ENCODE measurements at regions not wholly inside any gene's neighbourhood (a gene's known extent, or its start where the extent isn't known, plus 50 kb on each side); places are given as distances from the start of the nearest gene placed in this dataset.

GRCh38 chr5:57416278-57416994, 66.2 kb downstream of the ACTBL2 start:
- no peak overlapping the region for H3K4me3 ChIP-seq (ENCODE audit: low read depth, low read length)
- peak; percentile 73 for DNase-seq (ENCODE audit: low read depth)
- TF ChIP-seq CTCF (conservative IDR thresholded peaks at IDR 0.05; ENCODE audit: low read depth, low read length), result no peak

- no peak for TF ChIP-seq CTCF (conservative IDR thresholded peaks at IDR 0.05; ENCODE audit: low read depth, low read length)
These were observed 67.8 kb downstream of the ACTBL2 start for GRCh38 chr5:57414857-57415256.

GRCh38 chr5:57414191-57414590, 68.4 kb downstream of the ACTBL2 start:
- H3K4me3 ChIP-seq (ENCODE audit: low read depth, low read length), result no peak overlapping the region
- no peak for DNase-seq (ENCODE audit: low read depth)
- no peak for TF ChIP-seq CTCF (conservative IDR thresholded peaks at IDR 0.05; ENCODE audit: low read depth, low read length)

More at GRCh38 chr5:57414857-57415256, 67.8 kb downstream of the ACTBL2 start:
- no peak overlapping the region for H3K4me3 ChIP-seq (ENCODE audit: low read depth, low read length)
- no peak for DNase-seq (ENCODE audit: low read depth)

- no peak for DNase-seq (ENCODE audit: low read depth)
- H3K4me3 ChIP-seq (ENCODE audit: low read depth, low read length), result no peak overlapping the region
- TF ChIP-seq CTCF (conservative IDR thresholded peaks at IDR 0.05; ENCODE audit: low read depth, low read length), result no peak
These were observed 69.5 kb downstream of the ACTBL2 start for GRCh38 chr5:57413145-57413544.

GRCh38 chr5:57412680-57413079, 69.9 kb downstream of the ACTBL2 start:
- no peak for TF ChIP-seq CTCF (conservative IDR thresholded peaks at IDR 0.05; ENCODE audit: low read depth, low read length)
- no peak overlapping the region for H3K4me3 ChIP-seq (ENCODE audit: low read depth, low read length)
- no peak for DNase-seq (ENCODE audit: low read depth)

- DNase-seq (ENCODE audit: low read depth), result peak; percentile 80
- TF ChIP-seq CTCF (conservative IDR thresholded peaks at IDR 0.05; ENCODE audit: low read depth, low read length), result no peak
- no peak overlapping the region for H3K4me3 ChIP-seq (ENCODE audit: low read depth, low read length)
These were observed 70.6 kb downstream of the ACTBL2 start for GRCh38 chr5:57411982-57412381.

Measured in choroid plexus epithelial cell (primary cell).